Left ventricle myocardium inferior (tissue), 1 donor: ENCODE measurements at regions not wholly inside any gene's neighbourhood (a gene's known extent, or its start where the extent isn't known, plus 50 kb on each side); places are given as distances from the start of the nearest gene placed in this dataset.

ENCODE experiments used
- DNase-seq: peaks from one replicate; pipeline ENCODE4 v3.0.0-alpha.2; 2020
- H3K27ac ChIP-seq: fragments of 200-600 bp; replicated peaks from 2 replicates; pipeline ENCODE4 v1.8.0; 2021
- H3K27me3 ChIP-seq: fragments of 200-600 bp; 2 replicates; pipeline ENCODE4 v1.8.0; 2021; ENCODE audit warnings: low read depth
- H3K36me3 ChIP-seq: fragments of 200-600 bp; 2 replicates; pipeline ENCODE4 v1.8.0; 2021
- H3K4me1 ChIP-seq: fragments of 200-600 bp; 2 replicates; pipeline ENCODE4 v1.8.0; 2021
- H3K4me3 ChIP-seq: fragments of 200-600 bp; 2 replicates; pipeline ENCODE4 v1.8.0; 2021; ENCODE audit warnings: mild to moderate bottlenecking, moderate library complexity
- H3K9me3 ChIP-seq: fragments of 200-600 bp; replicated peaks from 2 replicates; pipeline ENCODE4 v1.8.0; 2021
- intact Hi-C: fragments of 100-400 bp; cut with micrococcal nuclease; formaldehyde crosslinking; loops from one replicate; pipeline ENCODE4 v1.11.0; 2022
- TF ChIP-seq, protein P1 (sequence below): fragments of 200-600 bp; IDR thresholded peaks from 2 replicates; pipeline ENCODE4 v1.8.0; 2021; ENCODE audit warnings: antibody characterized with exemption, mild to moderate bottlenecking, borderline replicate concordance
- donor health status: DM: no; HTN: yes; CAD: no; lungs with severe emphysema.

- no peaks in the 10 kb centered on the region for H3K27me3 ChIP-seq
- H3K4me3 ChIP-seq, result no peak overlapping the region
- intact Hi-C loops, result no loop called here
- no peaks in the 10 kb centered on the region for H3K9me3 ChIP-seq
- TF ChIP-seq, protein P1, sequence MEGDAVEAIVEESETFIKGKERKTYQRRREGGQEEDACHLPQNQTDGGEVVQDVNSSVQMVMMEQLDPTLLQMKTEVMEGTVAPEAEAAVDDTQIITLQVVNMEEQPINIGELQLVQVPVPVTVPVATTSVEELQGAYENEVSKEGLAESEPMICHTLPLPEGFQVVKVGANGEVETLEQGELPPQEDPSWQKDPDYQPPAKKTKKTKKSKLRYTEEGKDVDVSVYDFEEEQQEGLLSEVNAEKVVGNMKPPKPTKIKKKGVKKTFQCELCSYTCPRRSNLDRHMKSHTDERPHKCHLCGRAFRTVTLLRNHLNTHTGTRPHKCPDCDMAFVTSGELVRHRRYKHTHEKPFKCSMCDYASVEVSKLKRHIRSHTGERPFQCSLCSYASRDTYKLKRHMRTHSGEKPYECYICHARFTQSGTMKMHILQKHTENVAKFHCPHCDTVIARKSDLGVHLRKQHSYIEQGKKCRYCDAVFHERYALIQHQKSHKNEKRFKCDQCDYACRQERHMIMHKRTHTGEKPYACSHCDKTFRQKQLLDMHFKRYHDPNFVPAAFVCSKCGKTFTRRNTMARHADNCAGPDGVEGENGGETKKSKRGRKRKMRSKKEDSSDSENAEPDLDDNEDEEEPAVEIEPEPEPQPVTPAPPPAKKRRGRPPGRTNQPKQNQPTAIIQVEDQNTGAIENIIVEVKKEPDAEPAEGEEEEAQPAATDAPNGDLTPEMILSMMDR, result no peak
- peaks cover 4% of the 10 kb centered on the region for H3K4me1 ChIP-seq
- DNase-seq, result no peak
- H3K27ac ChIP-seq, result no peak overlapping the region
- no peaks in the 10 kb centered on the region for H3K36me3 ChIP-seq
Observed at GRCh38 chr5:3230941-3231340, 364.7 kb upstream of the IRX1 start.

GRCh38 chr5:3230254-3230653, 365.4 kb upstream of the IRX1 start:
- H3K4me3 ChIP-seq, result no peak overlapping the region
- H3K9me3 ChIP-seq, result no peaks in the 10 kb centered on the region
- TF ChIP-seq, protein P1, result no peak
- peaks cover 4% of the 10 kb centered on the region for H3K4me1 ChIP-seq
- no peak overlapping the region for H3K27ac ChIP-seq
- intact Hi-C loops, result no loop called here
- no peak for DNase-seq
- H3K27me3 ChIP-seq, result no peaks in the 10 kb centered on the region
- no peaks in the 10 kb centered on the region for H3K36me3 ChIP-seq

GRCh38 chr5:3226196-3226920, 369.3 kb upstream of the IRX1 start:
- H3K4me3 ChIP-seq, result no peak overlapping the region
- no peaks in the 10 kb centered on the region for H3K36me3 ChIP-seq
- no peak overlapping the region for H3K27ac ChIP-seq
- no peaks in the 10 kb centered on the region for H3K9me3 ChIP-seq
- DNase-seq, result peak; percentile 30
- TF ChIP-seq, protein P1, result no peak
- H3K4me1 ChIP-seq, result peaks cover 4% of the 10 kb centered on the region
- no peaks in the 10 kb centered on the region for H3K27me3 ChIP-seq
- intact Hi-C loops, result no loop called here

DNA sequence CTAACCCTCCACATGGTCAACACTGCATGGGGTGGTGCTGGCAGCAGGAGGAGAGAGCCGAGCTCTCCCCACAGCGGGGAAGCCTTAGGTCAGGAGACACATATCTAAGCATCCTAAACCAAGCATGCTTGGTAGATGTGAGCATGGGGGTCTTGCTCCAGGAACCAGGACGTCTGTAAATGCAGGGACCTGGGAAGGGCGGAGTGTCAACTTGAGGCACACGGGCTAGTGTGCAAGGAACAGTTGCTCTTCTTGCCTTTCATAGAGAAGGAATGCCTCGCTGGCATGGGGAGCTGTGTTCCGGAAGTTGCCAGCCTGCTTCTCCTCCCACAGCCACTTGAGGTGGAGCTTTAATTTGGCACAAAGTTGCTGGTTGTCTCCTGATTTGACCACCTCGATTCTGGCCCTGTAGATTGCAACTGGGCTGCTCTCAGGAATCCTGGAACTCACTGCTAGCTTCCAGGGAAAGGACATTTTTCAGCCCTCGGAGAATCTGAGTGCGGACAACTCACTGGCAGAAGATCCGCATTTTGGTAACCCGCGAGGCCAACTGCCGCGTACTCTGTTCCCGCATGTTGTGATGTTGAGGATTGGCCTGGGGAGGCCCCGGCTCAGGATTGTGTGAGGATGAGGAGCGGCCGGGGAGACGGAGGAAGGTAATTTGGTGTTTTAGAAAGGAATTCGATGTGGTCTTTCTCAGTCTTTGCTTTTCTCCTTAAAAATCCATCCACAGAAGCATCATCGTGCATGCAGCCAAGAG, 370.3 kb upstream of the IRX1 start:
- intact Hi-C loops, result no loop called here

DNA sequence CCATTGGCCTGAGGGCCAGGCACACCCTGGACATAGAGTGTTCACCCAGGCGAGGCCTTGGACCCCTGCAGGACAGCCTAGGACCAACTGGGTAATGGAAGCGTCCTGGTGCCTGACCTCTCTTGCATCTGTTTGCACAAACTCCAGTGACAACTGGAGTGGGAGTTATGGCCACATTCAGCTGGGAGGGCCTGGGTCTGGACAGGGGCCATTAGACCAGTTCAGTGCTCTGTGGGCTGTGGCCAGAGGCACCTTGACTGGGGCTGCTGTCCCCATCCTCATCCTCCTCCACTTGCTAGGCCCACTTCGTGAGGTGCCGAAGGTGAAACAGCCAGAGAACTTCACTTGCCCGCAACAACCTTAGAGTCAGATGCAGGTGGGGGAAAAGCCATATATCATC, 372.7 kb upstream of the IRX1 start:
- DNase-seq, result no peak
- no peaks in the 10 kb centered on the region for H3K36me3 ChIP-seq
- H3K4me3 ChIP-seq, result no peak overlapping the region
- intact Hi-C loops, result no loop called here
- peaks cover 4% of the 10 kb centered on the region for H3K4me1 ChIP-seq
- TF ChIP-seq, protein P1, result no peak
- H3K9me3 ChIP-seq, result no peaks in the 10 kb centered on the region
- H3K27ac ChIP-seq, result no peak overlapping the region
- peaks cover 1% of the 10 kb centered on the region for H3K27me3 ChIP-seq

More for the DNA sequence above, 370.3 kb upstream of the IRX1 start:
- Histone ChIP-seq H3K27me3 (no peaks in the 10 kb centered on the region), H3K4me3 (no peak overlapping the region), H3K27ac (no peak overlapping the region), H3K4me1 (peaks cover 4% of the 10 kb centered on the region), H3K9me3 (no peaks in the 10 kb centered on the region), H3K36me3 (no peaks in the 10 kb centered on the region)
- TF ChIP-seq, protein P1, result no peak
- no peak for DNase-seq
